Thyroid gland (tissue), 4 donors: ENCODE measurements at regions not wholly inside any gene's neighbourhood (a gene's known extent, or its start where the extent isn't known, plus 50 kb on each side); places are given as distances from the start of the nearest gene placed in this dataset.

ENCODE experiments used
- CTCF ChIP-seq, 6 experiments: fragments of 200-600 bp in 3 of 6; fragments of 450-650 bp in 3 of 6; sonication (generic) in 3 of 6; IDR thresholded peaks; one replicate each; pipeline ENCODE4 v1.5.1; 2016 to 2019; ENCODE audit warnings: antibody characterized with exemption in 6 of 6, mild to moderate bottlenecking in 2 of 6, inconsistent platforms in 1 of 6, moderate library complexity in 1 of 6
- POLR2A ChIP-seq, 2 donors: fragments of 450-650 bp; IDR thresholded peaks; one replicate each; pipeline ENCODE4 v1.6.1; 2017; ENCODE audit warnings: antibody characterized with exemption in 2 of 2, mild to moderate bottlenecking in 2 of 2, moderate library complexity in 1 of 2

- TF ChIP-seq CTCF (IDR thresholded peaks at IDR 0.05): no peak
- TF ChIP-seq POLR2A (IDR thresholded peaks at IDR 0.05): no peak
Measured at GRCh38 chr5:154612666-154613065, 134.6 kb upstream of the HAND1 start.
